SK-N-SH treated with all-trans-retinoic acid at 6 μM for 48 hours (cell line): ENCODE measurements at regions not wholly inside any gene's neighbourhood (a gene's known extent, or its start where the extent isn't known, plus 50 kb on each side); places are given as distances from the start of the nearest gene placed in this dataset.

ENCODE experiments used
- ATAC-seq: fragments of 200-7000 bp; cut with Tn5 transposase; 3 replicates; pipeline ENCODE4 v1.9.1; 2020; ENCODE audit warnings: mild to moderate bottlenecking, moderate library complexity
- ARNTL ChIP-seq: fragments of 450-650 bp; formaldehyde crosslinking; IDR thresholded peaks from 2 replicates; pipeline ENCODE4 v1.5.0; 2020; ENCODE audit warnings: low read depth, mild to moderate bottlenecking, moderate library complexity, borderline replicate concordance
- BACH2 ChIP-seq: fragments of 250-450 bp; sonication (Bioruptor Pico); IDR thresholded peaks from 2 replicates; pipeline ENCODE4 v1.9.0; 2021; ENCODE audit warnings: mild to moderate bottlenecking, borderline replicate concordance
- CREB5 ChIP-seq: fragments of 250-450 bp; sonication (Bioruptor Pico); IDR thresholded peaks from 2 replicates; pipeline ENCODE4 v1.5.1; 2020; ENCODE audit warnings: low read depth, mild to moderate bottlenecking, moderate library complexity
- CSDC2 ChIP-seq: fragments of 250-450 bp; sonication (Bioruptor Pico); IDR thresholded peaks from 2 replicates; pipeline ENCODE4 v1.5.0; 2020; ENCODE audit warnings: mild to moderate bottlenecking, moderate library complexity
- CSRNP3 ChIP-seq: fragments of 250-450 bp; sonication (Bioruptor Pico); IDR thresholded peaks from 2 replicates; pipeline ENCODE4 v1.5.1; 2021; ENCODE audit warnings: mild to moderate bottlenecking, moderate library complexity
- ESRRG ChIP-seq: fragments of 250-450 bp; sonication (Bioruptor Pico); IDR thresholded peaks from 2 replicates; pipeline ENCODE4 v1.6.1; 2021; ENCODE audit warnings: mild to moderate bottlenecking
- GLIS3 ChIP-seq: fragments of 250-450 bp; sonication (Bioruptor Pico); IDR thresholded peaks from 2 replicates; pipeline ENCODE4 v1.5.0; 2020; ENCODE audit warnings: mild to moderate bottlenecking, moderate library complexity
- ISL1 ChIP-seq: fragments of 250-450 bp; sonication (Bioruptor Pico); IDR thresholded peaks from 2 replicates; pipeline ENCODE4 v2.1.2; 2022; ENCODE audit warnings: mild to moderate bottlenecking, moderate library complexity
- PATZ1 ChIP-seq: fragments of 250-450 bp; sonication (Bioruptor Pico); IDR thresholded peaks from 2 replicates; pipeline ENCODE4 v1.8.0; 2020; ENCODE audit warnings: mild to moderate bottlenecking, moderate library complexity, borderline replicate concordance
- PPARA ChIP-seq: fragments of 250-450 bp; sonication (Bioruptor Pico); IDR thresholded peaks from 2 replicates; pipeline ENCODE4 v1.5.0; 2020; ENCODE audit warnings: mild to moderate bottlenecking, borderline replicate concordance
- RARB ChIP-seq: fragments of 250-450 bp; sonication (Bioruptor Pico); IDR thresholded peaks from 2 replicates; pipeline ENCODE4 v1.8.0; 2021; ENCODE audit warnings: mild to moderate bottlenecking, moderate library complexity
- SNAI2 ChIP-seq: fragments of 250-450 bp; sonication (Bioruptor Pico); IDR thresholded peaks from 2 replicates; pipeline ENCODE4 v1.5.0; 2020; ENCODE audit warnings: mild to moderate bottlenecking, moderate library complexity
- TCF4 ChIP-seq: fragments of 250-450 bp; sonication (Bioruptor Pico); IDR thresholded peaks from 2 replicates; pipeline ENCODE4 v1.8.0; 2021; ENCODE audit warnings: mild to moderate bottlenecking, moderate library complexity, borderline replicate concordance
- TOX ChIP-seq: fragments of 250-450 bp; sonication (Bioruptor Pico); IDR thresholded peaks from 2 replicates; pipeline ENCODE4 v1.8.0; 2021; ENCODE audit warnings: mild to moderate bottlenecking, moderate library complexity, borderline replicate concordance
- TSHZ2 ChIP-seq: fragments of 250-450 bp; sonication (Bioruptor Pico); IDR thresholded peaks from 2 replicates; pipeline ENCODE4 v1.5.0; 2020; ENCODE audit warnings: mild to moderate bottlenecking, moderate library complexity
- ZC3H10 ChIP-seq: fragments of 250-450 bp; sonication (Bioruptor Pico); IDR thresholded peaks from 2 replicates; pipeline ENCODE4 v1.5.1; 2021; ENCODE audit warnings: mild to moderate bottlenecking, moderate library complexity
- ZFP3 ChIP-seq: fragments of 250-450 bp; sonication (Bioruptor Pico); IDR thresholded peaks from 2 replicates; pipeline ENCODE4 v1.5.0; 2020; ENCODE audit warnings: mild to moderate bottlenecking, moderate library complexity
- ZFP30 ChIP-seq: fragments of 450-650 bp; formaldehyde crosslinking; IDR thresholded peaks from 2 replicates; pipeline ENCODE4 v1.5.0; 2022; ENCODE audit warnings: mild to moderate bottlenecking, moderate library complexity
- ZNF565 ChIP-seq: fragments of 450-650 bp; formaldehyde crosslinking; conservative IDR thresholded peaks from 2 replicates; pipeline ENCODE4 v1.5.0; 2020; ENCODE audit warnings: low read depth, mild to moderate bottlenecking, moderate library complexity
- ZNF70 ChIP-seq: fragments of 450-650 bp; formaldehyde crosslinking; IDR thresholded peaks from 2 replicates; pipeline ENCODE4 v1.5.0; 2020; ENCODE audit warnings: mild to moderate bottlenecking, moderate library complexity
- ZNF8 ChIP-seq: fragments of 450-650 bp; formaldehyde crosslinking; IDR thresholded peaks from 2 replicates; pipeline ENCODE4 v1.5.0; 2020; ENCODE audit warnings: mild to moderate bottlenecking, moderate library complexity

- TF ChIP-seq BACH2 (CRISPR knock-in tag), result no peak
- no peak for TF ChIP-seq TSHZ2 (CRISPR knock-in tag)
- no peak for ATAC-seq
Measured at GRCh38 chr7:121515630-121516401, 119.7 kb upstream of the FAM3C start.

GRCh38 chr7:121515229-121515628 is 119.1 kb upstream of the FAM3C start:
- no peak for ATAC-seq
- TF ChIP-seq RARB (CRISPR knock-in tag), result no peak
- TF ChIP-seq ZNF565, result no peak
- TF ChIP-seq TSHZ2 (CRISPR knock-in tag), result no peak
- TF ChIP-seq BACH2 (CRISPR knock-in tag), result no peak
- no peak for TF ChIP-seq GLIS3 (CRISPR knock-in tag)
- TF ChIP-seq ARNTL (CRISPR knock-in tag), result no peak

GRCh38 chr7:121513105-121513504 is 117.0 kb upstream of the FAM3C start:
- TF ChIP-seq ZC3H10 (no peak), ZNF565 (no peak), TOX (CRISPR knock-in tag) (no peak), SNAI2 (CRISPR knock-in tag) (no peak), ZFP3 (CRISPR knock-in tag) (no peak), ZNF8 (CRISPR knock-in tag) (no peak), RARB (CRISPR knock-in tag) (no peak), TCF4 (CRISPR knock-in tag) (no peak), ESRRG (no peak), ARNTL (CRISPR knock-in tag) (no peak), CSDC2 (CRISPR knock-in tag) (no peak), CSRNP3 (no peak), GLIS3 (CRISPR knock-in tag) (no peak), BACH2 (CRISPR knock-in tag) (no peak), ZNF70 (CRISPR knock-in tag) (no peak), ZFP30 (no peak), CREB5 (CRISPR knock-in tag) (no peak)
- ATAC-seq, result no peak

- no peak for TF ChIP-seq BACH2 (CRISPR knock-in tag)
- TF ChIP-seq PATZ1 (CRISPR knock-in tag), result no peak
- TF ChIP-seq ZNF8 (CRISPR knock-in tag), result no peak
- no peak for TF ChIP-seq PPARA
- TF ChIP-seq ISL1 (CRISPR knock-in tag), result no peak
- TF ChIP-seq, all 23 proteins: peak for 0
- no peak for ATAC-seq
Measured at GRCh38 chr7:121510858-121511482, 114.9 kb upstream of the FAM3C start.
